Activated B cell treated with CpG ODN at 0.5 μM for 24 hours (primary cell): ENCODE measurements at regions not wholly inside any gene's neighbourhood (a gene's known extent, or its start where the extent isn't known, plus 50 kb on each side); places are given as distances from the start of the nearest gene placed in this dataset.

Experiments
- ATAC-seq: fragments of 200-7000 bp; cut with Tn5 transposase; one replicate; pipeline ENCODE4 v1.10.0; 2021; ENCODE audit warnings: low read depth, mild to moderate bottlenecking, moderate library complexity
- CTCF ChIA-PET: fragments of 350-600 bp; sonication (Branson Sonifier 250); formaldehyde crosslinking; loops from one replicate; lab custom pipeline; 2021; ENCODE audit warnings: antibody characterized with exemption; lab: Charles Lee
- POLR2A ChIA-PET: fragments of 350-600 bp; sonication (Branson Sonifier 250); formaldehyde crosslinking; loops from one replicate; lab custom pipeline; 2021; ENCODE audit warnings: antibody characterized with exemption; lab: Charles Lee
- DNase-seq: peaks from one replicate; pipeline ENCODE4 v3.0.0; 2022
- H3K27ac Mint-ChIP-seq: one replicate; pipeline ENCODE4 v1.8.0; 2020; ENCODE audit warnings: mixed read lengths
- H3K27me3 Mint-ChIP-seq: one replicate; pipeline ENCODE4 v1.8.0; 2021; ENCODE audit warnings: mixed read lengths
- H3K36me3 Mint-ChIP-seq: one replicate; pipeline ENCODE4 v1.8.0; 2021; ENCODE audit warnings: low read depth, mixed read lengths
- H3K4me1 Mint-ChIP-seq: one replicate; pipeline ENCODE4 v1.8.0; 2021; ENCODE audit warnings: mixed read lengths
- H3K4me3 Mint-ChIP-seq: one replicate; pipeline ENCODE4 v1.8.0; 2020; ENCODE audit warnings: mild to moderate bottlenecking, mixed read lengths
- H3K9me3 Mint-ChIP-seq: one replicate; pipeline ENCODE4 v1.8.0; 2020; ENCODE audit warnings: mixed read lengths
- intact Hi-C: fragments of 100-400 bp; cut with micrococcal nuclease; formaldehyde crosslinking; loops from one replicate; pipeline ENCODE4 v1.15.1; 2024
- TF ChIP-seq, protein P1 (sequence below): fragments of 200-600 bp; IDR thresholded peaks from one replicate; pipeline ENCODE4 v1.8.0; 2022; ENCODE audit warnings: antibody characterized with exemption, mild to moderate bottlenecking

DNA sequence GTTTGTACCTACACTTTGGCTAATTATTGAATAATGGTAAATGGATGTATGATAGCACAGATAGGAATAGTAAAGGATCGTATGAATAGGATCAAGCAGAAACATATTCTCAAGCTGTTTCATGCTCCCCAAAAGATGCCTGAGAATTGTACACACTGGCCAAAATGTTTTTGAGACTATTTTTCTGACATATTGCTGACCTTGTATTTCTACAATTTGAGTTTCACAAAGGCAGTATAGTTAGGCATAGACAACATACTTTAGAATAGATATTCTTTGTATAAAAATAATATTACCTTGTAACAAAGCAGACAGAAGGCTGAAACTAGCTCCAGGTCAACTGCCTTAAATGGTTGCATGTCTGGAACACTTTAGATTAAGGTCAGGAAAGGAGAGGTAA lies 598.4 kb downstream of the COL12A1 start:
- ATAC-seq, result no peak
- Mint-ChIP-seq H3K4me3 (no peak overlapping the region), H3K4me1 (no peaks in the 10 kb centered on the region), H3K36me3 (no peaks in the 10 kb centered on the region), H3K9me3 (peaks cover 2% of the 10 kb centered on the region), H3K27me3 (no peaks in the 10 kb centered on the region), H3K27ac (no peak overlapping the region)
- no peak for DNase-seq
- TF ChIP-seq, protein P1, sequence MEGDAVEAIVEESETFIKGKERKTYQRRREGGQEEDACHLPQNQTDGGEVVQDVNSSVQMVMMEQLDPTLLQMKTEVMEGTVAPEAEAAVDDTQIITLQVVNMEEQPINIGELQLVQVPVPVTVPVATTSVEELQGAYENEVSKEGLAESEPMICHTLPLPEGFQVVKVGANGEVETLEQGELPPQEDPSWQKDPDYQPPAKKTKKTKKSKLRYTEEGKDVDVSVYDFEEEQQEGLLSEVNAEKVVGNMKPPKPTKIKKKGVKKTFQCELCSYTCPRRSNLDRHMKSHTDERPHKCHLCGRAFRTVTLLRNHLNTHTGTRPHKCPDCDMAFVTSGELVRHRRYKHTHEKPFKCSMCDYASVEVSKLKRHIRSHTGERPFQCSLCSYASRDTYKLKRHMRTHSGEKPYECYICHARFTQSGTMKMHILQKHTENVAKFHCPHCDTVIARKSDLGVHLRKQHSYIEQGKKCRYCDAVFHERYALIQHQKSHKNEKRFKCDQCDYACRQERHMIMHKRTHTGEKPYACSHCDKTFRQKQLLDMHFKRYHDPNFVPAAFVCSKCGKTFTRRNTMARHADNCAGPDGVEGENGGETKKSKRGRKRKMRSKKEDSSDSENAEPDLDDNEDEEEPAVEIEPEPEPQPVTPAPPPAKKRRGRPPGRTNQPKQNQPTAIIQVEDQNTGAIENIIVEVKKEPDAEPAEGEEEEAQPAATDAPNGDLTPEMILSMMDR, result no peak
- ChIA-PET CTCF (no interaction called here), POLR2A (no interaction called here)
- intact Hi-C loops, result no loop called here

GRCh38 chr6:74606582-74607071 lies 599.2 kb downstream of the COL12A1 start:
- Mint-ChIP-seq H3K4me1 (no peaks in the 10 kb centered on the region), H3K4me3 (no peak overlapping the region), H3K27ac (no peak overlapping the region), H3K36me3 (no peaks in the 10 kb centered on the region), H3K9me3 (peaks cover 2% of the 10 kb centered on the region), H3K27me3 (no peaks in the 10 kb centered on the region)
- no peak for ATAC-seq
- ChIA-PET CTCF (no interaction called here), POLR2A (no interaction called here)
- intact Hi-C loops, result no loop called here
- DNase-seq, result no peak
- TF ChIP-seq, protein P1, result no peak

GRCh38 chr6:74605922-74606581 lies 599.8 kb downstream of the COL12A1 start:
- Mint-ChIP-seq H3K9me3 (peaks cover 2% of the 10 kb centered on the region), H3K27me3 (no peaks in the 10 kb centered on the region), H3K27ac (no peak overlapping the region), H3K36me3 (no peaks in the 10 kb centered on the region), H3K4me3 (no peak overlapping the region), H3K4me1 (no peaks in the 10 kb centered on the region)
- ChIA-PET CTCF (no interaction called here), POLR2A (no interaction called here)
- ATAC-seq (no peak), DNase-seq (no peak)
- intact Hi-C loops, result no loop called here
- TF ChIP-seq, protein P1, result no peak

GRCh38 chr6:74604279-74604678 lies 601.6 kb downstream of the COL12A1 start:
- Mint-ChIP-seq H3K9me3 (peaks cover 2% of the 10 kb centered on the region), H3K27me3 (no peaks in the 10 kb centered on the region), H3K4me3 (no peak overlapping the region), H3K27ac (no peak overlapping the region), H3K36me3 (no peaks in the 10 kb centered on the region), H3K4me1 (no peaks in the 10 kb centered on the region)
- ChIA-PET CTCF (no interaction called here), POLR2A (no interaction called here)
- TF ChIP-seq, protein P1, result no peak
- ATAC-seq (no peak), DNase-seq (no peak)
- intact Hi-C loops, result no loop called here

DNA sequence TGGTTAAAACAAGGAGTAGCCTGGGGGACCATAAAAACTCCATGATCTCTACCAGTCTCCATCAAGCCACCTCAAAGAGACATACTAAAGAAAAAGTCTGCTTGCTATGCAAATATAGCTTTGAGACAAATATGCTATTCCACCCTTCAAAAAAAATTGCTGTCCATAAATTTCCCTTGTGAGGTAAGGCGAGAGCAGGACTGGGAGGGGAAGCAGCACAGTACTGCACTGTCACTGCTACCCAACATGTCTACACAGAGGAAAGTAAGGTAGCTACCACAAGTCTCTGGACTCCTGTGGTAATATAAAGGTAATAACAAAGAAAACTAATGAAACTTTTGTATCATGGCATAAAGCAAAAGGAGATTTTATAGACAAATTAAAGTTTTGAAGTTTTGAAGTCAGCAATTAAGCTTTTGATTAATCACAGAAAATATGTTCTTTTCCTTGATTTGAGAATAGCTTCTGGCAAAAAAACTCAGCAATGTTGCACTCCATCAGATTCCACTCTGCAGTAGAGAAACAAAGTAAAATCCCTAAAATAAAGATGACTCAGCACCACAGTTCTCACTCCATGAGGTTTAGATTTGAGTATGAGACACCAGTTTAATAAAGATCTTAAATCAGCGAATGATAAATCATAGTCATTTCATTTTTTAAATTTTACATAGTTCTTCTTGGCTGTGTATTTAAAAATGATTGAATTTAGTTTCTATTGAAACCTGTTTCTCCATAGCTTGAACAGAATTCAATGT lies 602.4 kb downstream of the COL12A1 start:
- intact Hi-C loops, result no loop called here
- no peak for DNase-seq
- Mint-ChIP-seq H3K9me3 (peaks cover 2% of the 10 kb centered on the region), H3K36me3 (no peaks in the 10 kb centered on the region), H3K4me1 (peaks cover 2% of the 10 kb centered on the region), H3K4me3 (no peak overlapping the region), H3K27ac (no peak overlapping the region), H3K27me3 (no peaks in the 10 kb centered on the region)
- CTCF ChIA-PET, result no interaction called here
- TF ChIP-seq, protein P1, result no peak
- no peak for ATAC-seq
- POLR2A ChIA-PET, result no interaction called here
